Activated T-helper 1 cell treated with anti-CD3 and anti-CD28 coated beads, Interleukin-12 subunit alpha, Interleukin-12 subunit beta, Interleukin-2, Interleukin-4 antibody, amounts not matched to agents 30 ng/mL and 10 ng/mL and 1 ng/mL, durations not matched to agents 14 hours and 24 hours and 36 hours (primary cell): ENCODE measurements at regions not wholly inside any gene's neighbourhood (a gene's known extent, or its start where the extent isn't known, plus 50 kb on each side); places are given as distances from the start of the nearest gene placed in this dataset.

Experiments used
- DNase-seq: peaks from one replicate; pipeline ENCODE4 v3.0.0; 2021; ENCODE audit warnings: low spot score
- H3K27ac Mint-ChIP-seq: one replicate; pipeline ENCODE4 v1.8.0; 2021; ENCODE audit warnings: mild to moderate bottlenecking, mixed read lengths
- H3K27me3 Mint-ChIP-seq: one replicate; pipeline ENCODE4 v1.8.0; 2022; ENCODE audit warnings: mild to moderate bottlenecking, moderate library complexity, mixed read lengths; ENCODE audit not compliant: insufficient read depth
- H3K36me3 Mint-ChIP-seq: one replicate; pipeline ENCODE4 v1.8.0; 2021; ENCODE audit warnings: low read depth, mixed read lengths
- H3K4me1 Mint-ChIP-seq: one replicate; pipeline ENCODE4 v1.8.0; 2021; ENCODE audit warnings: low read depth, mixed read lengths
- H3K4me3 Mint-ChIP-seq: one replicate; pipeline ENCODE4 v1.8.0; 2021; ENCODE audit warnings: mild to moderate bottlenecking, moderate library complexity, mixed read lengths
- H3K9me3 Mint-ChIP-seq: one replicate; pipeline ENCODE4 v1.8.0; 2021; ENCODE audit warnings: mixed read lengths
- intact Hi-C: fragments of 100-400 bp; cut with micrococcal nuclease; formaldehyde crosslinking; loops from one replicate; pipeline ENCODE4 v1.15.1; 2024

- H3K36me3 Mint-ChIP-seq = no peaks in the 10 kb centered on the region
Observed at GRCh38 chr10:64503429-64503828, 982.2 kb downstream of the REEP3 start.

DNA sequence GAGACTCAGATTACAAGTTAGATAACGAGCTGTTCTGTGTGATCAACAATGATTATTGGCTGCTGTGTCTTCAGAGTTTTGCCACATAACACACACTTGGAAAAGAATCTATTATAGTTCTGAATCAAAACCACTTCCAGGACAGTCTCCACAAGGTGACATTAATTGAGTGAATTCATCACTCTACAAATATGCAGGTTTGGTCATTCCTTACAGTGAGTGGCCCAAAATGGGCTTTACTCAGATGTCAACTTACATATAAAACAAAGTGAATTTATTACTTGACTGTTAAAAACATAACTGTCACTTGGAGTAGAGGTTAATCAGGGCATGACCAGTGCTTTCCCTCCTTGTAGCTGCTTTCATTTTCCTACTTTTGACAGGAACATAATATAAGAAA, 984.3 kb downstream of the REEP3 start:
- Mint-ChIP-seq H3K27me3 (no peaks in the 10 kb centered on the region), H3K9me3 (no peaks in the 10 kb centered on the region), H3K27ac (no peak overlapping the region), H3K36me3 (no peaks in the 10 kb centered on the region), H3K4me1 (no peaks in the 10 kb centered on the region), H3K4me3 (no peak overlapping the region)
- DNase-seq = no peak
- intact Hi-C loops = no loop called here

More at GRCh38 chr10:64503429-64503828, 982.2 kb downstream of the REEP3 start:
- Mint-ChIP-seq H3K9me3 (no peaks in the 10 kb centered on the region), H3K27ac (no peak overlapping the region), H3K4me1 (no peaks in the 10 kb centered on the region), H3K27me3 (no peaks in the 10 kb centered on the region), H3K4me3 (no peak overlapping the region)
- intact Hi-C loops = no loop called here
- DNase-seq = no peak

DNA sequence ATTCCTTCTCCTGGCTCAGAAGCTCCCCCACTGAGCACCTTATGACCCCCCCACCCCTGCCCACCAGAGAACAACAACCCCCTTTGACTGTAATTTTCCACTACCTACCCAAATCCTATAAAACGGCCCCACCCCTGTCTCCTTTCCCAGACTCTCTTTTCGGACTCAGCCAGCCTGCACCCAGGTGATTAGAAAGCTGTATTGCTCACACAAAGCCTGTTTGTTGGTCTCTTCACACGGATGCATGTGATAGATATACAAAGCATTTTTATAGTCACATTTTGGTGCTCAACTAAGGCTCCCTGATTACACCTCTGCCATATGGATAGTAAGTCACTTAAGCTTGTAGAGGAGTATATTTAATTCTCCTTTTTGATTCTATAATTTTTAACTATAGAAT, 985.8 kb downstream of the REEP3 start:
- H3K36me3 Mint-ChIP-seq = no peaks in the 10 kb centered on the region
- no peaks in the 10 kb centered on the region for H3K9me3 Mint-ChIP-seq
- H3K4me3 Mint-ChIP-seq = no peak overlapping the region

GRCh38 chr10:64507651-64508028, 986.4 kb downstream of the REEP3 start:
- Mint-ChIP-seq H3K4me3 (no peak overlapping the region), H3K27ac (no peak overlapping the region), H3K27me3 (no peaks in the 10 kb centered on the region), H3K9me3 (no peaks in the 10 kb centered on the region), H3K36me3 (no peaks in the 10 kb centered on the region), H3K4me1 (no peaks in the 10 kb centered on the region)
- no peak for DNase-seq
- intact Hi-C loops = no loop called here

More for the DNA sequence above, 985.8 kb downstream of the REEP3 start:
- no peak for DNase-seq
- Mint-ChIP-seq H3K27me3 (no peaks in the 10 kb centered on the region), H3K27ac (no peak overlapping the region), H3K4me1 (no peaks in the 10 kb centered on the region)
- intact Hi-C loops = no loop called here

DNA sequence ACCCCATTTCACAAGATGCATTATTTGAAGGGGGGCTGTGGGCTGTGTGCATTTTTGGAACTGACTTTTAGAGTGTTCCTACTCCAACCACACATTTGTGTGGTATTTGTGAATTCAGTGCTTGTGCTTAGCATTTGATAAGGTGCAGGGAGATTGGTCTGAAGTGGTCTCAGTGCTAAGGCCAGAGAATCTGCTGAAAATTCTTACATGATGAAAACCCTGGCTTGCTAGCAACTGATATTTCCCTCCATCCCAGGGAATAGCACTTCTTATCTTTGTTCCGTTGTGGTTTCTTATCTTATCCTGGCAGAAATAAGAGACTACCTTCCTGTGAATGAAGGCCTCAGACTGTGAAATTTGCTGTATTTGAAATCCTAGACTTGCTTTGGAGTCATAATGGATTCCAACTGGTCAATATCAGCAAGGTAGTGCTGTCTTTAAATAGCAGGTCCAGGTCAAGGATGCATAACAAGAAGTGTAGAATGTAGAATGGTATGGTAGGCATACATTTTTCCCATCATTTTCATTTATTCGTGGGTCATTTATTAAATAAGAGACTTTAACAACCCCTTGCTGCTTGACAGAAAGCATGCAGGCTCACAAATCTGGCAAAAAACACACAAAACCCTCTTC, 986.9 kb downstream of the REEP3 start:
- H3K4me3 Mint-ChIP-seq = no peak overlapping the region
- H3K9me3 Mint-ChIP-seq = no peaks in the 10 kb centered on the region
- no peaks in the 10 kb centered on the region for H3K4me1 Mint-ChIP-seq
- H3K27me3 Mint-ChIP-seq = no peaks in the 10 kb centered on the region
- no peak for DNase-seq
- H3K36me3 Mint-ChIP-seq = no peaks in the 10 kb centered on the region
- H3K27ac Mint-ChIP-seq = no peak overlapping the region
- intact Hi-C loops = no loop called here

- Mint-ChIP-seq H3K36me3 (no peaks in the 10 kb centered on the region), H3K4me3 (no peak overlapping the region), H3K27me3 (no peaks in the 10 kb centered on the region), H3K27ac (no peak overlapping the region), H3K4me1 (no peaks in the 10 kb centered on the region), H3K9me3 (no peaks in the 10 kb centered on the region)
- intact Hi-C loops = no loop called here
- no peak for DNase-seq
Observed at GRCh38 chr10:64515970-64516699, 994.9 kb downstream of the REEP3 start.

GRCh38 chr10:64518456-64518855, 997.3 kb downstream of the REEP3 start:
- intact Hi-C loops = no loop called here
- no peak overlapping the region for H3K4me3 Mint-ChIP-seq

GRCh38 chr10:64519427-64519826, 998.2 kb downstream of the REEP3 start:
- Mint-ChIP-seq H3K4me3 (no peak overlapping the region), H3K4me1 (no peaks in the 10 kb centered on the region), H3K9me3 (no peaks in the 10 kb centered on the region), H3K36me3 (no peaks in the 10 kb centered on the region), H3K27me3 (no peaks in the 10 kb centered on the region), H3K27ac (no peak overlapping the region)
- DNase-seq = no peak
- intact Hi-C loops = no loop called here

More at GRCh38 chr10:64518456-64518855, 997.3 kb downstream of the REEP3 start:
- H3K36me3 Mint-ChIP-seq = no peaks in the 10 kb centered on the region
- no peaks in the 10 kb centered on the region for H3K27me3 Mint-ChIP-seq
- no peak for DNase-seq
- no peak overlapping the region for H3K27ac Mint-ChIP-seq
- no peaks in the 10 kb centered on the region for H3K4me1 Mint-ChIP-seq
- H3K9me3 Mint-ChIP-seq = no peaks in the 10 kb centered on the region

DNA sequence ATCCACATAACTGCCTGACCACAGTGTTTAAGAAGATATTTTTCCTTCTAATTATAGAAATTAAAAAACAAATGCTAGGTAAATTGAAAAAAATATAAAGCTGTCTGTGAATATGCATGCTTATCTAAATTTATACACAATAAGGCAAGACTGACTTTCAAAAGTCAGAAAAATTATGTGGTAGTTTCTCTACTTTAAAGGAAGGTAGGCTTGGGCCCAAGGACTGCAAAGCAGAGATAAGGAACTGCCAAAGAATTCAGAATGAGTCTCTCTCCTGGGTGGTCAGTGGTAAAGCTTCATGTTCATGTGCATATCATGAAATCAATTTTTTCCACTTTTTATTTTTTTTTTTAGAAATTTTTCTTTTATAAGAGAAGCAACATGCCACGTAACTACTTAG, 998.6 kb downstream of the REEP3 start:
- Mint-ChIP-seq H3K27ac (no peak overlapping the region), H3K9me3 (no peaks in the 10 kb centered on the region), H3K4me3 (no peak overlapping the region), H3K4me1 (no peaks in the 10 kb centered on the region), H3K36me3 (no peaks in the 10 kb centered on the region), H3K27me3 (no peaks in the 10 kb centered on the region)
- intact Hi-C loops = no loop called here
- DNase-seq = no peak

GRCh38 chr10:64523065-64523759, 1002.0 kb downstream of the REEP3 start:
- Mint-ChIP-seq H3K36me3 (no peaks in the 10 kb centered on the region), H3K4me1 (no peaks in the 10 kb centered on the region), H3K4me3 (no peak overlapping the region), H3K27me3 (no peaks in the 10 kb centered on the region), H3K27ac (no peak overlapping the region), H3K9me3 (no peaks in the 10 kb centered on the region)
- intact Hi-C loops = no loop called here
- DNase-seq = no peak

- Mint-ChIP-seq H3K4me3 (no peak overlapping the region), H3K9me3 (no peaks in the 10 kb centered on the region), H3K36me3 (no peaks in the 10 kb centered on the region), H3K27me3 (no peaks in the 10 kb centered on the region), H3K4me1 (no peaks in the 10 kb centered on the region), H3K27ac (no peak overlapping the region)
- DNase-seq = no peak
- intact Hi-C loops = no loop called here
Observed at GRCh38 chr10:64528294-64529002, 1007.2 kb downstream of the REEP3 start.

DNA sequence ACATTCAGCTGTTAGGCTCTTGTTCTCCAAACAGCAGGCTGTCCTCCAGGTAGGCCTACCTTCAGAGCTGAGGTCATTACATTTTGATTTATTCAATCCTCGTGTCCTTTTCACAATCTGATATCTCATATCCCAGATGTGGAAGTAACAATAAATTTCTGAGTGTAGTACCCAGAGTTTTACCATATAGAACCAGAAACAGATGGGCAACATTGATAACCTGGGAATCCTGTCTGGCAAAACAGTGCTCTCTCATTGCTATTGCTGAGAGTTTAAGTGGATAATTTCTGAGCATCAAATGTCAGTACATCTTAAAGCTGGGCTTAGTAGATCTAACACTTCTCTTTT, 1007.8 kb downstream of the REEP3 start:
- Mint-ChIP-seq H3K4me3 (no peak overlapping the region), H3K9me3 (no peaks in the 10 kb centered on the region), H3K36me3 (no peaks in the 10 kb centered on the region), H3K27me3 (no peaks in the 10 kb centered on the region), H3K4me1 (no peaks in the 10 kb centered on the region), H3K27ac (no peak overlapping the region)
- DNase-seq = no peak
- intact Hi-C loops = no loop called here

GRCh38 chr10:64534616-64535015, 1013.4 kb downstream of the REEP3 start:
- intact Hi-C loops = no loop called here
- Mint-ChIP-seq H3K4me1 (no peaks in the 10 kb centered on the region), H3K4me3 (no peak overlapping the region), H3K27ac (no peak overlapping the region), H3K27me3 (no peaks in the 10 kb centered on the region), H3K9me3 (no peaks in the 10 kb centered on the region), H3K36me3 (no peaks in the 10 kb centered on the region)
- no peak for DNase-seq
